ENCODE measurements at regions not wholly inside any gene's neighbourhood (a gene's known extent, or its start where the extent isn't known, plus 50 kb on each side); places are given as distances from the start of the nearest gene placed in this dataset.
"Not testable (repeated sequence)": the region's sequence is repeated elsewhere in the genome, so short reads cannot be mapped to it uniquely, and the experiment has no call there.

- H3K36me3 ChIP-seq = no peaks in the 10 kb centered on the region
- H3K4me1 ChIP-seq = peaks cover 21% of the 10 kb centered on the region
- peak overlapping the region; percentile 84 for H3K27ac ChIP-seq
- WGBS = 53% methylated on average over 8 of the region's 8 CpGs
- no peaks in the 10 kb centered on the region for H3K9me3 ChIP-seq
- TF ChIP-seq POLR2A (IDR thresholded peaks at IDR 0.05) (no peak), POLR2AphosphoS5 (IDR thresholded peaks at IDR 0.05) (no peak), EP300 (IDR thresholded peaks at IDR 0.05) (no peak), CTCF (IDR thresholded peaks at IDR 0.05) (no peak)
- H3K27me3 ChIP-seq = peaks cover 5% of the 10 kb centered on the region
- no peak for DNase-seq (ENCODE audit: low spot score in 2 of 2)
- H3K4me3 ChIP-seq = no peak overlapping the region
Measured at GRCh38 chr7:131628634-131629033, 72.2 kb upstream of the PODXL start.

GRCh38 chr7:131627735-131628190 lies 71.3 kb upstream of the PODXL start:
- H3K4me3 ChIP-seq = no peak overlapping the region
- 79% methylated on average over 6 of the region's 6 CpGs for WGBS
- no peak for TF ChIP-seq CTCF (IDR thresholded peaks at IDR 0.05)
- no peak for TF ChIP-seq POLR2AphosphoS5 (IDR thresholded peaks at IDR 0.05)
- no peak for TF ChIP-seq EP300 (IDR thresholded peaks at IDR 0.05)
- TF ChIP-seq POLR2A (IDR thresholded peaks at IDR 0.05) = no peak

GRCh38 chr7:131626643-131627042 lies 70.2 kb upstream of the PODXL start:
- no peak for DNase-seq (ENCODE audit: low spot score in 2 of 2)
- no peak overlapping the region for H3K4me3 ChIP-seq
- no peaks in the 10 kb centered on the region for H3K36me3 ChIP-seq
- H3K4me1 ChIP-seq = peaks cover 24% of the 10 kb centered on the region
- 73% methylated on average over 6 of the region's 6 CpGs for WGBS
- H3K27me3 ChIP-seq = peaks cover 6% of the 10 kb centered on the region
- TF ChIP-seq POLR2AphosphoS5 (IDR thresholded peaks at IDR 0.05) (no peak), CTCF (IDR thresholded peaks at IDR 0.05) (no peak), EP300 (IDR thresholded peaks at IDR 0.05) (no peak), POLR2A (IDR thresholded peaks at IDR 0.05) (no peak)
- no peaks in the 10 kb centered on the region for H3K9me3 ChIP-seq
- no peak overlapping the region for H3K27ac ChIP-seq

More at GRCh38 chr7:131627735-131628190, 71.3 kb upstream of the PODXL start:
- DNase-seq (ENCODE audit: low spot score in 2 of 2) = no peak
- no peaks in the 10 kb centered on the region for H3K9me3 ChIP-seq
- no peak overlapping the region for H3K27ac ChIP-seq
- peaks cover 6% of the 10 kb centered on the region for H3K27me3 ChIP-seq
- H3K4me1 ChIP-seq = peaks cover 21% of the 10 kb centered on the region
- H3K36me3 ChIP-seq = no peaks in the 10 kb centered on the region

- H3K4me1 ChIP-seq = peaks cover 24% of the 10 kb centered on the region
- H3K9me3 ChIP-seq = no peaks in the 10 kb centered on the region
- DNase-seq (ENCODE audit: low spot score in 2 of 2) = no peak
- 46% methylated on average over 9 of the region's 12 CpGs for WGBS
- TF ChIP-seq POLR2AphosphoS5 (IDR thresholded peaks at IDR 0.05) (no peak), POLR2A (IDR thresholded peaks at IDR 0.05) (no peak), EP300 (IDR thresholded peaks at IDR 0.05) (no peak), CTCF (IDR thresholded peaks at IDR 0.05) (no peak)
- H3K36me3 ChIP-seq = no peaks in the 10 kb centered on the region
- H3K27ac ChIP-seq = no peak overlapping the region
- H3K4me3 ChIP-seq = no peak overlapping the region
- H3K27me3 ChIP-seq = peaks cover 6% of the 10 kb centered on the region
Measured at GRCh38 chr7:131625817-131626372, 69.5 kb upstream of the PODXL start.

GRCh38 chr7:131625345-131625744 lies 68.9 kb upstream of the PODXL start:
- peaks cover 26% of the 10 kb centered on the region for H3K4me1 ChIP-seq
- WGBS = 83% methylated on average over 9 of the region's 9 CpGs
- H3K27ac ChIP-seq; H3K4me3 ChIP-seq; H3K27me3 ChIP-seq; H3K36me3 ChIP-seq; DNase-seq (ENCODE audit: low spot score in 2 of 2); H3K9me3 ChIP-seq: not testable (repeated sequence)

GRCh38 chr7:131624536-131624935 lies 68.1 kb upstream of the PODXL start:
- H3K36me3 ChIP-seq = no peaks in the 10 kb centered on the region
- no peak overlapping the region for H3K4me3 ChIP-seq
- H3K27me3 ChIP-seq = peaks cover 3% of the 10 kb centered on the region
- TF ChIP-seq EP300 (IDR thresholded peaks at IDR 0.05) = no peak
- no peak for TF ChIP-seq CTCF (IDR thresholded peaks at IDR 0.05)
- no peak for TF ChIP-seq POLR2AphosphoS5 (IDR thresholded peaks at IDR 0.05)
- TF ChIP-seq POLR2A (IDR thresholded peaks at IDR 0.05) = no peak
- no peak for DNase-seq (ENCODE audit: low spot score in 2 of 2)
- peaks cover 26% of the 10 kb centered on the region for H3K4me1 ChIP-seq
- 87% methylated on average over 7 of the region's 7 CpGs for WGBS
- H3K9me3 ChIP-seq = no peaks in the 10 kb centered on the region
- H3K27ac ChIP-seq = no peak overlapping the region
